Fibroblast of the aortic adventitia (primary cell): ENCODE measurements at regions not wholly inside any gene's neighbourhood (a gene's known extent, or its start where the extent isn't known, plus 50 kb on each side); places are given as distances from the start of the nearest gene placed in this dataset.

Experiments used
- DNase-seq: peaks from one replicate; pipeline ENCODE4 v3.0.0-alpha.2; 2010; ENCODE audit warnings: low read depth
- H3K4me3 ChIP-seq: 2 replicates; pipeline ENCODE4 v1.5.1; 2011; ENCODE audit warnings: low read depth, mild to moderate bottlenecking, control low read depth, low read length, moderate library complexity
- CTCF ChIP-seq: IDR thresholded peaks from 2 replicates; pipeline ENCODE4 v1.5.1; 2011; ENCODE audit warnings: mild to moderate bottlenecking, low read length, control low read depth, inconsistent platforms; ENCODE audit not compliant: insufficient read depth

- H3K4me3 ChIP-seq, result no peak overlapping the region
- TF ChIP-seq CTCF, result no peak
- no peak for DNase-seq
These were observed 160.3 kb downstream of the HS3ST3B1 start for GRCh38 chr17:14461227-14461548.

GRCh38 chr17:14460516-14461226 is 159.8 kb downstream of the HS3ST3B1 start:
- DNase-seq, result no peak
- no peak for TF ChIP-seq CTCF
- no peak overlapping the region for H3K4me3 ChIP-seq

- no peak for TF ChIP-seq CTCF
- no peak for DNase-seq
- no peak overlapping the region for H3K4me3 ChIP-seq
These were observed 159.1 kb downstream of the HS3ST3B1 start for GRCh38 chr17:14459955-14460354.

GRCh38 chr17:14458724-14459123 is 157.8 kb downstream of the HS3ST3B1 start:
- no peak for TF ChIP-seq CTCF
- DNase-seq, result no peak
- no peak overlapping the region for H3K4me3 ChIP-seq

- no peak for TF ChIP-seq CTCF
These were observed 153.9 kb downstream of the HS3ST3B1 start for GRCh38 chr17:14454746-14455145.

GRCh38 chr17:14452856-14453255 is 152.0 kb downstream of the HS3ST3B1 start:
- TF ChIP-seq CTCF, result no peak
- no peak for DNase-seq
- no peak overlapping the region for H3K4me3 ChIP-seq

More at GRCh38 chr17:14454746-14455145, 153.9 kb downstream of the HS3ST3B1 start:
- H3K4me3 ChIP-seq, result no peak overlapping the region
- DNase-seq, result no peak

GRCh38 chr17:14451729-14452191 is 150.9 kb downstream of the HS3ST3B1 start:
- TF ChIP-seq CTCF, result no peak
- H3K4me3 ChIP-seq, result no peak overlapping the region
- DNase-seq, result no peak
